Stimulated activated CD4-positive, alpha-beta T cell treated with anti-CD3 and anti-CD28 coated beads, Interleukin-12 subunit alpha, Interleukin-12 subunit beta, amount 100 ng/mL, for 48 hours (primary cell): ENCODE measurements at regions not wholly inside any gene's neighbourhood (a gene's known extent, or its start where the extent isn't known, plus 50 kb on each side); places are given as distances from the start of the nearest gene placed in this dataset.

Experiments
- DNase-seq, 3 donors: peaks; one replicate each; pipeline ENCODE4 v3.0.0-alpha.2; 2020; ENCODE audit warnings: low read depth in 2 of 3, low spot score in 1 of 3

GRCh38 chr12:13316587-13317246, 120.2 kb downstream of the EMP1 start:
- no peak for DNase-seq

DNA sequence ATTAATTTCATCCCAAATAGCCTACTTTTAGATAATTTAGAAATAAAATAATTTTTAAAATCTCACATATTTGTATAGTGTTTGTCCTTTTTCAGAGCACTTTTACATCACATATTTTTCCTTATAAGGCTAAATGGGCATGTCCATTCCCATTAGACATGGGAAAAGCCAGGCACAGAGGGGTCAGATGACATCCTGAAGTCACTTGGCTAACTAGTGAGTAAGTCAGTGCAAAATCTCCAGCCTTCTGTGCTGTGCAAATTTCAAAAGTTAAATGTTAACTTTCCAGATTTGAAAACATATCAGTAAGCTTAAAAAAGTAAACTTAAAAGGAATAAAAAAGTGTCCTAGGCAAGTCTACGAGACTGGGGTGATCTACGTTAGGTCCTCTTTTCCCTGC, 117.4 kb downstream of the EMP1 start:
- no peak for DNase-seq

- DNase-seq, result no peak
Observed at GRCh38 chr12:13311551-13311950, 115.0 kb downstream of the EMP1 start.

DNA sequence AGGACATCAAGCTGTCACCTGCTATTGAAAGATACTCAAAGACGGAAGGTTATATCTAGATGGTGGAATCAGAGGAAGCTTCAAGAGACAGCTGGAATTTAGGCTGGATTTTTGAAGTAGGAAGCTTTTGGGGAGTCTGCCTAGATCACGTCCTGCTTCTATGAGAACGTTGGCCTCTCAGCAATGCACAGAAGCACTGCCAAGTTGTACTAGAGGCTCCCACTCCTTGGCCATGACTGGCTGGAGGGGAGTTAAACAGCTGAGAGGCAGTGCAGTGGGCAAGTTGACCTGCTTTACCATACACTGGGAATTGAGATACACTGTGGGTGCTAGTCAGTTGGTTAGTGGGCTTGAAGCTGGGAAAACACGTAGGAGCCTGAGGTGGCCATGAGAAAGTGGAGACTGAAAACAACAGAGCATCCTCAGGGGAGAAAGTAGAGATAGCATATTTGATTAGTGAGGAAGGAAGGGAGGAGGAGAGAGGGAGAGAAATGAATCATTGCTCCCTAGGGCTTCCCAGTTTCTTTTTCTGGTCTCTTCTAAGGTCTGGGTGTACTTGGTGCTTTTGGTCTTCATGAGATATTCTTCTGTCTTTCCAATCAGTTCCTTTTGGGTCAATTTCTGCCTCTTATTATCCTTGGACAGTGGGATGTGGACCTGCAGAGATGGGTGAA, 110.8 kb downstream of the EMP1 start:
- DNase-seq, result no peak

DNA sequence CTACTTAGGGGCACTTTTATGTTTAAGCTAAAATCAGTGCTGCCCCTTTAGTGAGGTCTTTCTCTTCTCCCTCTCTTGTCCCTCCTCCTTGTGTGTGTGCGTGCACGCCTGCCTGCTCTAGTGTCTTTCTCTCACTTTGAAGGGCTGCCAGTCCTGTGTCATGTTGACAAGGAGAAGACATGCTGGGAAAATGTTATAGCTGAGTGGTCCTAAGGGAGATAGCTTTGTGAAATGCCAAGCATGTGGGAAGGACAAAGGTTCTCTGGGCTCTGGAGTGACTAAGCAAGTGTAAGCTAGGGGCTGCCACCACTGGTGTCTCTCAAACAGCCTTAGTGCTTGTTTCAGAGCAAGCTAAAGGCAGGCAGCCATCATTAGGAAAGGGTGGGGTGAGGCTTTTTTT, 108.4 kb downstream of the EMP1 start:
- DNase-seq, result no peak

- DNase-seq, result no peak
Observed at GRCh38 chr12:13299457-13299856, 102.9 kb downstream of the EMP1 start.

DNA sequence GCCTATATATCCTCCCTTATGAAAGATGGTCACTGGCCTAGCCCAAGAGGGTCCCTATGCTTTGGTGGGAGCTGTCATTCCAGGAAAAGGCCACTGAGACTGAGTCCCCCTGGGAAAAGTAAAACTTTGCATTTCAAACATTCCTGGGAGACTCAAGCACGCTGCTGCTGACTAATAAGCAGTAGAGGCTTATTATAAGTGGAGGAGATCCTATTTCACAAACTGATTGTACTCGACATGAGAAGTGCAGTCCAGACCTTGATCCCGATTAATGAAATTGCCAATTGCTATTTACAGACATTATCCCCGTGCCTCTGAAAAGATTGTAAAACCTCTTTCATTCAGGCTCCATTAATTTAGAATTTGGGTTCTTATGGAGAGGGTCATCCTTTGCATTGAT, 96.6 kb downstream of the EMP1 start:
- DNase-seq, result no peak

DNA sequence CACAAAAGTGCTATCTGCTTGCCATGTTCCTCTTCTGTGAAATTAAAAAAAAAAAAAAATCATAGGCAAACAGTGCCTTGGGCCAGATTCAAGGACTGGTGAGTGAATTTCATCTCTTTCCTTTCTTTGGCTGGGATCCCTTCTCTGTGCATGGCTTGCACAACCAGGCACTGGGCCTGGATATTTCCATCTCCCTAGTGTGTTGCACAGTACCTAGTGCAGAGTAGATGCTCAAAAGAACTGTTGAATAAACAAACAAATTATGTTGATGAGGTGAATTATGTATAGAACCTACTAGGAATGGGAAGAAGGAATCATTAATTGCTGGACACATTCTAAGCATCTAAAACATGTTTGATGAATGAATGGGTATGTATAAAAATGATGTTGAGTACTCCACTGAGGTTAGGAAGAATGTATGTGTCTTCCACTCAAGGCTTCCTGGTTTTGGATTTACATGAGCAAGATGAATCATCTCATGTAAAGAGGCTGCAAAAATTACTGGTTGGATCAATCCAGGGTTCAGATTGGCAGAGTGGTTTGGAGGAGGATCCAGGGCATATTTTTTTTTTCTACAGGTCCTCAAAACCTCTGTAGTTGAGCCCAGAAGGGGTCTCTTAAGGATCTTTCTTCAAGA, 93.2 kb downstream of the EMP1 start:
- DNase-seq, result no peak

DNA sequence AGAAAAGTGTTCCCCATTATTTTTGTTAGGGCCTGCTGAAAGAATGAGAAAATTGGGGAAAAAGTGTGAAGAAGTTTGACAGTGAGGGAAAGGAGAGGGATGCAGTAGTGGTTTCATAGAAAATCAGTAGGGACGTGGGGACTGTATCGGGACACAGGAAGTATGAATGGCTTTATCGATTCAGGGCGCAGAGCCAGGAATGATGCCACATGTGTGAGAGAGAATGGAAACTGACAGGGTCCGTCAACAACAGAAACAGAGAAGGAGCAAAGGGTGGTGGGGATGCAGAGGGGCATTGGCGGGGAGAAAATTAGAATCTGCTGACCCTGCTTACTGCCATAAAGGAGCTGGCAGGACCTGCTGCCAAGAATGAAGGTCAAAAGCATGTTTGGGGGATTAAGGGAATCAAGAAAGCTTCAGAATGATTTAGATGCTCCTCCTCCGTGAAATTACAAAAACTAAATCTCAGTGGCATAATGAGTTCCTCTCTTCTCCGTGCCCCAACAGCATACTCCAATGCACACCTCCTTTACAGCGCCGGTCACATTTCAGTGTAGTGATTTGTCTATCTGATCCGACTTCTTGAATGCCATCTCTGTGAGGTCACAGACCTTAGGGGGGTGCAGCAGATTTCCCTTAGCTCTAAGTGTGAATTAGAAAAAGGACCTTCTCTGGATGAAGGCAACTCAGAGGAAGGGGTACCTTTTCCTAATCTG, 92.6 kb downstream of the EMP1 start:
- DNase-seq, result no peak

GRCh38 chr12:13288501-13288900, 92.0 kb downstream of the EMP1 start:
- DNase-seq, result no peak

DNA sequence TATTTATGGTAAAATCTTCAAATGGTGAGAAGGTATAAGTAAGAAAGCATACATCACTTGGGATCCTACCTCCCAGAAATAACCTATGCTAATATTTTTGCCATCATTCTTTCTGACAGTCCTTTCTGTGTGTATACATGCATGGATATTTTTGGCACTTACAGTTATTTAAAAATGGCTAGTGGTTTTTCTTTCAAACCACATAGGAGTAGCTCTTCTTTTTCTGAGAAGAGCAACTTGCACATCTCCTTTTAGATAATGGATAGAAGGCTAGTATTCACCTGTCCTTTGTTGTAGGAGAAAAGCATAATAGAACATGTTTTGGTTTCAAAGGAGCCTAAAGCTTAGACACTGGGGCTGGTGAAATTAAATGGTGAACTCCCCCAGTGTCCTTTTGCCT, 87.3 kb downstream of the EMP1 start:
- DNase-seq, result no peak

GRCh38 chr12:13282861-13283260, 86.3 kb downstream of the EMP1 start:
- DNase-seq, result no peak

DNA sequence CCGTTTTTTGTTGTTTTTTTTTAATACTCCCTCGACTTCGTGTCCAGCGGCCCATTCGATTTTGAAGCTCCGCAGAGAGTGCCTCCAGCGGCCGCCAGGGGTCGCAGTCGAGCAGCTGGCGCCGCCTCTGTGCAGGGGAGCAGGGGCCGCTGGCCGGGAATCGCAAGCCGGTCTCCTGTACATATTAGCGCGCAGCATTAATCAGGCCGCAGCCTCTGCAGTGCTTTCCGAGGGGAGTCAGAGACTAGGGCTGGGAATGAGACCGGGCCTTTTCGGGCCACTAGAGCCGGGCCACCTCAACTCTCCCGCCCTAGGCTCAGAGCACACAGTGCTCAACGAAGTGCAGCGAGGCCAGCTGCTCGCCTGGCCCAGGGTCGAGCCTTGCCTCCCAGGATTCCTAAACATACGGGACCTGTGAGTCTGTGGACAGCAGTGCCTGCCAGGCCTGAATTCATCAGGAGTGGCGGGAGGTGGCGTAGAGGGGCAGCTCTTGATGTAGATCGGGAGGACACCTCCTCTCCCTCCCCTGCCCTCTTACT, 81.8 kb downstream of the EMP1 start:
- DNase-seq, result peak; percentile 45 to 56 (median 54)

- no peak for DNase-seq
Observed at GRCh38 chr12:13277293-13277692, 80.8 kb downstream of the EMP1 start.

- DNase-seq, result no peak
Observed at GRCh38 chr12:13275241-13276085, 78.9 kb downstream of the EMP1 start.

GRCh38 chr12:13273850-13274249, 77.3 kb downstream of the EMP1 start:
- no peak for DNase-seq

DNA sequence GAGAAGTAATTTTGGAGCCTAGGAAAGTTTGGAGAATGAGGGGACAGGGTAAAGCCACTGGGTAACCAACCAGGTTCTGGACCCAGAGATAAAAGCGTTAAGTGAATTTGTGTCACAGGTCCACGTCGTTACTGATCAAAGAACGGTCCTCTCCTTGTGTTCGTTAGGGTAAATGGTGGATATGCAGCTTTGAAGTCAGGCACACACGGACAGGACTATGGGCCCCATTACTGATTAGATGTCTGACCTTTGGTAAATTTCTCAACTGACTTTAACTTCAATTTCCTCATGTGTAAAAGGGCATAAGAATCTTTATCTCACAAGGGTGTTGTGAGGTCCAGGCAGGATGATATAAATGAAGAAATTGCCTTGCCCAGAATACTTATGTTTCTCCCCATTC, 76.6 kb downstream of the EMP1 start:
- no peak for DNase-seq

DNA sequence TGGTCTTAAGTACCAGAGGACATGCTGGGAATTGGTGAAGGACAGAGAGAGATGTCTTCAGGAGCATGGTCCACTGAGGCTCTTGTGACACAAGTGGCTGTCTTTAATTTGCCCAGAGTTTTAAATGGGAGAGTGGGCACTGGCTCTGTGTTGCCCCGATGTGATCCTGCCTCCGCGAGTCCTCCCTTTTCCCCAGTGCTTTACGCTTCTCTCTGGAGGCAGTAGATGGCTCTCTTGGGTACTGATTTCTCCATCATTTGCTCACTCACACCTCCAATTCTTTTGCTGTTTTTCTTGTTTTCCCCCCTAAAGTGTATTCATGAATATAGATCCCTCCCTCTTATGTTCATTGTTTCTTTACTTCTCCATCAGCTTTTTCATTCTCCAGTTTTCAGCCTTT, 74.3 kb downstream of the EMP1 start:
- DNase-seq, result no peak
